ENCODE measurements at regions not wholly inside any gene's neighbourhood (a gene's known extent, or its start where the extent isn't known, plus 50 kb on each side); places are given as distances from the start of the nearest gene placed in this dataset.

GRCh38 chr20:40249805-40250204 is 439.2 kb downstream of the MAFB start:
- no peak for DNase-seq (ENCODE audit: low read depth, low spot score)
- ChIA-PET POLR2A (no interaction called here), CTCF (interaction anchor here (1.6 kb wide), 1 partner anchor 421 kb away, joined by 4 read pairs; no protein-coding TSS in a partner anchor)
- no peak for TF ChIP-seq CTCF (IDR thresholded peaks at IDR 0.05; ENCODE audit: low read depth, low read length)
- no peaks in the 10 kb centered on the region for H3K27me3 ChIP-seq (ENCODE audit: control insufficient read depth, insufficient read depth, low read length)
- H3K27ac ChIP-seq (ENCODE audit: low read depth, low read length) = no peak overlapping the region
- H3K4me3 ChIP-seq (ENCODE audit: low read depth, low read length) = no peak overlapping the region
- H3K9me3 ChIP-seq (ENCODE audit: control insufficient read depth, insufficient read depth, low read length) = peaks cover 3% of the 10 kb centered on the region; the same call in 1 of the 2 replicates

GRCh38 chr20:40245829-40246228 is 443.2 kb downstream of the MAFB start:
- POLR2A ChIA-PET = no interaction called here
- no peak for DNase-seq (ENCODE audit: low read depth, low spot score)
- no peaks in the 10 kb centered on the region for H3K9me3 ChIP-seq (ENCODE audit: control insufficient read depth, insufficient read depth, low read length)

GRCh38 chr20:40244286-40244685 is 444.8 kb downstream of the MAFB start:
- CTCF ChIA-PET = no interaction called here
- POLR2A ChIA-PET = no interaction called here
- TF ChIP-seq CTCF (IDR thresholded peaks at IDR 0.05; ENCODE audit: low read depth, low read length) = no peak
- DNase-seq (ENCODE audit: low read depth, low spot score) = no peak
- Histone ChIP-seq H3K27me3 (ENCODE audit: control insufficient read depth, insufficient read depth, low read length) (no peaks in the 10 kb centered on the region), H3K9me3 (ENCODE audit: control insufficient read depth, insufficient read depth, low read length) (no peaks in the 10 kb centered on the region), H3K4me3 (ENCODE audit: low read depth, low read length) (no peak overlapping the region), H3K27ac (ENCODE audit: low read depth, low read length) (no peak overlapping the region)

More at GRCh38 chr20:40245829-40246228, 443.2 kb downstream of the MAFB start:
- TF ChIP-seq CTCF (IDR thresholded peaks at IDR 0.05; ENCODE audit: low read depth, low read length) = no peak
- H3K27me3 ChIP-seq (ENCODE audit: control insufficient read depth, insufficient read depth, low read length) = no peaks in the 10 kb centered on the region
- H3K4me3 ChIP-seq (ENCODE audit: low read depth, low read length) = no peak overlapping the region
- CTCF ChIA-PET = no interaction called here
- no peak overlapping the region for H3K27ac ChIP-seq (ENCODE audit: low read depth, low read length)

GRCh38 chr20:40241596-40242343 is 447.3 kb downstream of the MAFB start:
- ChIA-PET CTCF (no interaction called here), POLR2A (no interaction called here)
- no peak overlapping the region for H3K27ac ChIP-seq (ENCODE audit: low read depth, low read length)

More at GRCh38 chr20:40241596-40242343, 447.3 kb downstream of the MAFB start:
- Histone ChIP-seq H3K4me3 (ENCODE audit: low read depth, low read length) (no peak overlapping the region), H3K9me3 (ENCODE audit: control insufficient read depth, insufficient read depth, low read length) (no peaks in the 10 kb centered on the region), H3K27me3 (ENCODE audit: control insufficient read depth, insufficient read depth, low read length) (no peaks in the 10 kb centered on the region)
- TF ChIP-seq CTCF (IDR thresholded peaks at IDR 0.05; ENCODE audit: low read depth, low read length) = no peak
- no peak for DNase-seq (ENCODE audit: low read depth, low spot score)

All from AG04450 (cell line).